ENCODE measurements at regions not wholly inside any gene's neighbourhood (a gene's known extent, or its start where the extent isn't known, plus 50 kb on each side); places are given as distances from the start of the nearest gene placed in this dataset.

GRCh38 chr1:87880098-87880760 lies 551.5 kb downstream of the LMO4 start:
- no peak for DNase-seq (ENCODE audit: low spot score)

GRCh38 chr1:87880764-87881163 lies 552.1 kb downstream of the LMO4 start:
- no peak for DNase-seq (ENCODE audit: low spot score)

DNA sequence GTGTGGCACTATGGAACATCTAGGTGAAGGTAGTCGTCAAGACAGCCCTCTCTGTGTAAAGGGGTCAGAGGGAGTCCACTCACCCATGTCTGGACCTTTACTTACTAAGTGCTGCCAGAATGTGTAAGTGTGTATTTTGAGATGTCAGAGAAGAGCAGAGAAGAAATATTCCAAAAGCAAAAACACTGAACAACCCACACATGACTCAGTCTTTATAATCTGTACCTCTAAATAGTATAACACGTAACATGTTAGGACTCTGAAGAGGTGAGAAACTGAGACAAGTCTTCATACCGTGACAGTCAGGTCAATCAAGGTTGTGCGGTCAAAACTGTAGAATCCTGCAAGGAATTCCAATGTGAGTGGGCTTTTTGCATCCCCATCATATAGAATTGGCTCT lies 555.2 kb downstream of the LMO4 start:
- DNase-seq (ENCODE audit: low spot score), result no peak

DNA sequence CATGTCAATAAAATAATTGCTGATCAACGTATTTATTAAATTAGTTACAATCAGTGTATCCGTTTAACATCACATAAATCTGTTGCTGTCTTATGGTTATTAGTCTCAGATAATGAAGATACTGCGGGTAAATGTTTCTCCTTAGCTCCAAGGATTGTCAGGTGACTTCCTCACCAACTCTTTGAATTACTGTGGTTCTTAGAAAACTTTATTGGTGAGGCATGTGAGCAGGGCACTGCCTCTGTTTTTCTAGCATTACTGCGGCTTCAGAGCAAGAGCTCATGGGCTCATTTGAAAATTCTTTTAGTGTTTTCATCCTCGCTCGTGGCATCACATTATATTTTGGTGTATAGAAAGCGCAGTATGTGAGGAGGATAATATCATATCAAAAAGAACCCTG lies 555.9 kb downstream of the LMO4 start:
- no peak for DNase-seq (ENCODE audit: low spot score)

DNA sequence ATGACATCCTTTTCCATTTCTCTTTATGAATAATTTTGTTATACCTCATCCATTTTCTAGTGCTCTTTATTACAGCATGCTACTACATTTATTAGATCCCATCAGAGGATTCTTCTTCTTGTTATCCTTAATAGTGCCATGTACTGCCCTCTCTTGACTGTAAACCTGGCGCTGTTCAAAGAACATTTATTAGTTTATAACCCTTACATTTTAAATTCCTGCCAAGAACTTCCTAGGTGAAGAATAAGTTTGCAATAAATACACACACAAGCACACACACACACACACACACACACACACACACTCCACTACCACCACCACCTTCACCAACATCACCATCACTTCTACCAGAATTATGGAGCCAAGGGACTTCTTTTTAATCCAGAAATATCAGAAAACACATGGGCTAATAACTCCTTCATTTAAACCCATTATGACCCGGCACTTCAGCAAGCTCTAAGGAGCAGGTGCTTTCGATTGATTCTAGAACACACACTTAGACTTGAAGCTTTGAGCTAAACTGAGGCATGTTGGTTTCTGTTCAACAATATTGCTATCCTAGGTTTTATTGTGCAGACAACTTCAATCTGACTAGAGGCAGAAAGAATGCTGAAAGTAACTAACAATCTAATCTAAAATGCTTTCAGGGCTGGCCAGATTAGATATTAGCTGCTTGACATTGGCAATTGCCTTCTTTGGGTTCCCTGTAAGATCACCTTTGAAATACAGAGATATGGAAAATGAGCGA lies 556.8 kb downstream of the LMO4 start:
- no peak for DNase-seq (ENCODE audit: low spot score)

DNA sequence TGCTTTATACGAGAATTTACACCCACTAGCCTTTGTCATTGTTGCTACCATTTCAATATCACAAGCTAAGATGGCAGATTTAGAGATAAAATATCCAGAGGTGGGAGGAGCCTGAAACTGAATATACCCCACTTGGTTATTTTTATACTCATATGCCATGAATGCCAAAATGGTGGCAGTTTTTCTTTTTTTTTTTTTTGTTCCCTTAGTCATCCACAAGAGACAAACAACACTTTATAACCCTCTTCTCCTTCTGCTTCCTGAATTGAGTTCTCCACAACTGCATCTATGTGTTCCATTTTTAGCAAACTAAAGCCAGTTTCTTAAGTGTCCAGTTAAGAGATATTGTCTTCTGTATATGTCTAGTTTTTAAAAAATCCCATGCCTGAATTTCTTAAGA lies 558.4 kb downstream of the LMO4 start:
- no peak for DNase-seq (ENCODE audit: low spot score)

GRCh38 chr1:87888446-87888845 lies 559.8 kb downstream of the LMO4 start:
- DNase-seq (ENCODE audit: low spot score), result peak; percentile 77

DNA sequence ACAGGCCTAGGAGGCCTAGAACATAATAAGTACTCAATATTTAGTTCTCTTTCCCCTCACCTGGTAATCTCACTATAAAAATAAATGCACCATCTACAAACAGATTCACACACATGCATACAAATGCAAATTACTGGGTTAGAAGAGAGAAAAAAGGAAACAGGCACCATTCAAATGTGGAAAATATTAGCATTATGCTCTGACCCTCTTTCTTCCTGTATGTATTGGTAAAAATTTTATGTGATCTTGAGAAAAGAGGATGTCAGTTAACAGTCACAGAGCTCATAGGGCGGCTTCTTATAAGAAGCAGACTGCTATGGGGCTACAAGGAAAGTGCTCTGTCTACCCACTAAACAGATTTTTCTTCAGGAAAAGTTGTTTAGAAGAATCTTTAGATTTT lies 565.4 kb downstream of the LMO4 start:
- no peak for DNase-seq (ENCODE audit: low spot score)

DNA sequence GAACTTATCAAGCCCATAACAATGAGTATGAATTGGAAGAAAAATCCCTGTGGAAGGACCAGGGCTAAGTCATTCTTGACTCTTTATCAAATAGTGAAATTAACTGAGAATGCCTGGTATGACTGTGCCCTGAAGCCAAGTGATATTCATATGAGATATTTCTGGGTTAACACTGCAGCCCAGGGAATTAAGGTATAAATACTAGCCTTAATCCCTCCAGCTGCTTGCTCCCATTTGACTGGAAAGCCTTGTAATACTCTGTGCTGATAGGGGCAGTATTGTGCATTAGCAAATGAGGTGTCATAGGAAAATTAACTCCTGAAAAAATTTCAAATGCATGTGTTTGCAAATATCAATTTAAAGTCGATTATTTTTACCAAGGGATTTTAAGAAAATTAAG lies 568.8 kb downstream of the LMO4 start:
- no peak for DNase-seq (ENCODE audit: low spot score)

DNA sequence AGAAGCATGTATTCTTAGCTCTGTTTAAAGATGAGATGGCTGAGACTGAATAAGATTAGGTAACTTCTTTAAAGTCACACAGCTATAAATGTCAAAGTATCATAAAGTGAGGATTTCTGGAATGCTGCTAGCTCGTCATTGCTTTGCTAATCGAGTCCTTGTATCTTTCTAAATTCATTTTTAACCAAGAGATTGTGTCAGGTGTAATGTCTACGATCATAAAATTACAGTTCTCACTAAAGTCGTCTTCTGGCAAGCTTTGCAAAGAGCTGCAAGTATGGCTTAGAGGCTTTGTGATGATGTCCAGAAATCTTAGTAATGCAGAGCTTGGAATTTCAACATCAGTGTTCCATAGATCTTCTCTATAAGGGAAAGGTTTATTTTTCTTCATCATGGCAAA lies 569.8 kb downstream of the LMO4 start:
- DNase-seq (ENCODE audit: low spot score), result no peak

DNA sequence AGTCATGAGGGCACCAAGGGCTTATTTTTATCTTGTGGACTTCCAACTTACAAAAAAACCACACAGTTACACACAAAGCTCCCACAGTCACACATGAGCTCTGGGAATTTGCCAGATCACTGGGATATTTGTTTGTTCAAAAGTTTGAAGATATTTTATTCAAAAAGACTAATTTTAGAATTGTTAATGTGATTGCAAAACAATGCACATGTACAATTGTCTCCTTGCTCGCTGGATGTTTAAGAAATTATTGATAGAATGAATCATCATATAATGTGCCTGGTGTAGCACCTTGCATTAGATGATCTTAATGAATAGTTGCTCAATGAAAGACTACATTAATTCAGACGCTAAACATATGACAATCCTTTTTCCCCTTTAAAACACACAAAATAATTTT lies 570.3 kb downstream of the LMO4 start:
- no peak for DNase-seq (ENCODE audit: low spot score)

DNA sequence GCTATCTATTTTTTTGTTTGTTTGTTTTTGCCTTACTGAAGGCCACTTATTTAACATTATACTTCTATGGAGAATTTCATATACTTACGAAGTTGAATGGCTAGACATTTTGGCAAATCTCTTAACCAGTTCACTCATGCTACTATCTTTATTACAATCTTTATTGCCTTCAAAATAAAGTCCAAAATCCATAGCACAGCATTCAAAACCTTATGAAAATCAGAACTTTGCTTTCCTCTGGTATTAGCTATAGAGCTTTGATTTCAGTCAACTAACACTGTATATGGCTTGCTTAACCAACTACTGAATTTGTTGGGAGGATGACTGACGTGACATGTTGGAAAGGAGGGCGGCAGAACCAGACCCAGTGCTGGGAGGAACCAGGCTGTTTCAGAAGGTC lies 571.1 kb downstream of the LMO4 start:
- DNase-seq (ENCODE audit: low spot score), result peak; percentile 7

- no peak for DNase-seq (ENCODE audit: low spot score)
Observed at GRCh38 chr1:87902830-87903229, 574.1 kb downstream of the LMO4 start.

DNA sequence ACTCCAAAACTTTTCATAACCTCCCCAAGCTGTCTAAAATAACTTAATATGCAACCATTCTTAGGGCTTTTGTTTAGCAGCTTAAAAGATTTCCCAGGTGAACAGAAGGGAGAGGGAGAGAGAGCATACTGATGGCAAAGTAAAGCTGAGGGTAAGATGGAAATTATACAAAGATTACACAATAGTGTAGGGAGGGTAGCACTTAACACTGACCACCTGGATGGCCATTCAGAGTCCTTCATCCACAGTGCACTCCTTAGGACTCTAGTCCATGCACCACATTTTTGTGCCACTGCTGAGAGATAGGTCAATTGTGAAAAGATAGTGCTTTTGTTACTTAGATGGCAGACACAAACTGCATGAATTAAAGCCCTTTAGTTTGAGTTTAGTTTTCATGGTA lies 574.6 kb downstream of the LMO4 start:
- DNase-seq (ENCODE audit: low spot score), result no peak

GRCh38 chr1:87904651-87905050 lies 576.0 kb downstream of the LMO4 start:
- no peak for DNase-seq (ENCODE audit: low spot score)

DNA sequence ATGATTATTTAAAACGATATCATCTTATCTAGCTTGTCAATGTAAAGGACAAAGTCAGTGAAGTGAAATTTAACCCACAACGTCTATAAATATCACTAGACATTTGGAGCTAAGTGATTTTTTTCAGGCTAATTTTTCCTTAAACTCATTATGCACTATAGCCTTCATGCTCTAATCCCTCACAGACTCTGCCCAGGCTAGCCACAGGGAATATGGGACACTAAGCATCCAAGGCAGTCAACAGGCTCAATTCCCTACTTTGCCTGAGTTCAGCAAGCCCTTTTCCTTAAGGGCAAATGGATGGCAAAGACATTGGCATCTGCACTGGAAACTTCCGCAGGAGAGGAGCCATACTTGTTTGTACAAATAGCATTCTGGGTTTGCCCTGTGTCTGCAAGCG lies 577.0 kb downstream of the LMO4 start:
- no peak for DNase-seq (ENCODE audit: low spot score)

DNA sequence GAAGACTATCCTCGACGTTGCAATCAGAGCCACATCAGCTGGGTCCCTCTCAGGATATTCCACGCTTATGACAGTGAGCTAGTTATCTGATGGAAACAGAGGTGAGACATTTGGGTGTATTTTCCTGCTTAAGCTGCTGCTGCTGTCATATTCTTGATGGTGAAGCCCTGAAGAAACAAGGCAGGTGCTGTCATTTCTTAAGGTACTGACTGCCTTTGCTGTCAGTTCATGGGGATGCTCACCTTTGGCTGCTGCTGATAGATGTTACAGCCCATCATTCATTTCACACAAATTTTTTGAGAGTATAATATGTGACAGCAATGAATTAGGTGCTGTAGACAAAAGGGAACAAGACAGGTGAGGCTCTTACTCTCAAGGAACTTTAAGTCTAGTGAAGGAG lies 577.4 kb downstream of the LMO4 start:
- no peak for DNase-seq (ENCODE audit: low spot score)

- DNase-seq (ENCODE audit: low spot score), result no peak
Observed at GRCh38 chr1:87913361-87913760, 584.7 kb downstream of the LMO4 start.

DNA sequence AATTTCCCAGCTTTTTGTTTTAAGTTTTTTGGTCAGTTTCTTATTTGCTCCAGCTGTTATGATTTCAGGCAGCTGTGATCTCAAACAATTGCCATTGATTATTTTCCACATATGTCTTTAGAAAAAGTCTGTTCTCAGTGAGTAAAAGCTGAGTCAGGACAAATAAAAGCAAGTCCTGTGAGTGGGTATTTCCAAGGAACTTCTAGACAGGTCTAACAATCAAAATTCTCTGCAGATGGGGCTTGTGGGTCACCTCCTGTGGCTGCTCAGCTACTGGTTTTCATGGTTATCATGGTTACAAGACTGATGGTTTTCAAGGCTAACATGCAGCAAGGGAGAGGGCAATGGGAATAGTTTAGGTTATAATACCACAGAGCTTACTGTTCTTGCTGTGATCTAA lies 585.7 kb downstream of the LMO4 start:
- DNase-seq (ENCODE audit: low spot score), result no peak

- no peak for DNase-seq (ENCODE audit: low spot score)
Observed at GRCh38 chr1:87915771-87916170, 587.1 kb downstream of the LMO4 start.

GRCh38 chr1:87916965-87917364 lies 588.3 kb downstream of the LMO4 start:
- no peak for DNase-seq (ENCODE audit: low spot score)

- DNase-seq (ENCODE audit: low spot score), result no peak
Observed at GRCh38 chr1:87918398-87918797, 589.7 kb downstream of the LMO4 start.

- DNase-seq (ENCODE audit: low spot score), result no peak
Observed at GRCh38 chr1:87922885-87923284, 594.2 kb downstream of the LMO4 start.
